T-helper 17 cell (primary cell): ENCODE measurements at regions not wholly inside any gene's neighbourhood (a gene's known extent, or its start where the extent isn't known, plus 50 kb on each side); places are given as distances from the start of the nearest gene placed in this dataset.
"Not testable (repeated sequence)": the region's sequence is repeated elsewhere in the genome, so short reads cannot be mapped to it uniquely, and the experiment has no call there.

ENCODE experiments used
- ATAC-seq: fragments of 150-1000 bp; cut with Tn5 transposase; 2 replicates; pipeline ENCODE4 v1.10.0; 2021; ENCODE audit warnings: mild to moderate bottlenecking, moderate library complexity
- DNase-seq, 3 donors: peaks; one replicate each; pipeline versions ENCODE4 v3.0.0 to v3.0.0-alpha.2; 2020 to 2021
- H3K9me3 ChIP-seq: one replicate; pipeline ENCODE4 v1.7.0; 2013; ENCODE audit warnings: low read length, mild to moderate bottlenecking; ENCODE audit not compliant: control insufficient read depth, poor library complexity, severe bottlenecking
- H3K27ac Mint-ChIP-seq: one replicate; pipeline ENCODE4 v1.8.0; 2022; ENCODE audit warnings: mild to moderate bottlenecking, moderate library complexity, mixed read lengths
- H3K27me3 Mint-ChIP-seq: one replicate; pipeline ENCODE4 v1.8.0; 2022; ENCODE audit warnings: mixed read lengths
- H3K36me3 Mint-ChIP-seq: one replicate; pipeline ENCODE4 v1.8.0; 2022; ENCODE audit warnings: low read depth, mixed read lengths
- H3K4me1 Mint-ChIP-seq: one replicate; pipeline ENCODE4 v1.8.0; 2022; ENCODE audit warnings: mild to moderate bottlenecking, mixed read lengths
- H3K4me3 Mint-ChIP-seq: one replicate; pipeline ENCODE4 v1.8.0; 2022; ENCODE audit warnings: mild to moderate bottlenecking, moderate library complexity, mixed read lengths

- H3K9me3 ChIP-seq: no peaks in the 10 kb centered on the region
- DNase-seq: no peak
- no peak overlapping the region for H3K27ac Mint-ChIP-seq
- no peaks in the 10 kb centered on the region for H3K36me3 Mint-ChIP-seq
- H3K4me3 Mint-ChIP-seq: no peak overlapping the region
- no peaks in the 10 kb centered on the region for H3K27me3 Mint-ChIP-seq
- no peak for ATAC-seq
- no peaks in the 10 kb centered on the region for H3K4me1 Mint-ChIP-seq
Observed at GRCh38 chr7:52741670-52742290, 293.7 kb upstream of the POM121L12 start.

GRCh38 chr7:52735656-52736055 lies 299.8 kb upstream of the POM121L12 start:
- H3K27me3 Mint-ChIP-seq: no peaks in the 10 kb centered on the region
- no peak overlapping the region for H3K4me3 Mint-ChIP-seq
- no peak overlapping the region for H3K27ac Mint-ChIP-seq
- DNase-seq (no peak), ATAC-seq (no peak)
- no peaks in the 10 kb centered on the region for H3K4me1 Mint-ChIP-seq
- no peaks in the 10 kb centered on the region for H3K9me3 ChIP-seq
- H3K36me3 Mint-ChIP-seq: no peaks in the 10 kb centered on the region

- DNase-seq, H3K36me3 Mint-ChIP-seq, H3K4me1 Mint-ChIP-seq, ATAC-seq, H3K27ac Mint-ChIP-seq, H3K27me3 Mint-ChIP-seq, H3K9me3 ChIP-seq, H3K4me3 Mint-ChIP-seq: not testable (repeated sequence)
Observed at GRCh38 chr7:52728683-52729082, 306.8 kb upstream of the POM121L12 start.

GRCh38 chr7:52727632-52728031 lies 307.8 kb upstream of the POM121L12 start:
- no peaks in the 10 kb centered on the region for H3K27me3 Mint-ChIP-seq

GRCh38 chr7:52726986-52727385 lies 308.4 kb upstream of the POM121L12 start:
- H3K4me3 Mint-ChIP-seq: no peak overlapping the region
- H3K27ac Mint-ChIP-seq: no peak overlapping the region
- H3K27me3 Mint-ChIP-seq: no peaks in the 10 kb centered on the region

More at GRCh38 chr7:52727632-52728031, 307.8 kb upstream of the POM121L12 start:
- DNase-seq (no peak), ATAC-seq (no peak)
- H3K27ac Mint-ChIP-seq: no peak overlapping the region
- H3K36me3 Mint-ChIP-seq: no peaks in the 10 kb centered on the region
- H3K4me3 Mint-ChIP-seq: no peak overlapping the region
- H3K4me1 Mint-ChIP-seq: no peaks in the 10 kb centered on the region
- no peaks in the 10 kb centered on the region for H3K9me3 ChIP-seq

GRCh38 chr7:52726493-52726892 lies 308.9 kb upstream of the POM121L12 start:
- Mint-ChIP-seq H3K27ac (no peak overlapping the region), H3K4me3 (no peak overlapping the region), H3K36me3 (no peaks in the 10 kb centered on the region), H3K27me3 (no peaks in the 10 kb centered on the region), H3K4me1 (no peaks in the 10 kb centered on the region)
- no peak for DNase-seq
- ATAC-seq: no peak
- H3K9me3 ChIP-seq: no peaks in the 10 kb centered on the region

More at GRCh38 chr7:52726986-52727385, 308.4 kb upstream of the POM121L12 start:
- H3K4me1 Mint-ChIP-seq: no peaks in the 10 kb centered on the region
- no peaks in the 10 kb centered on the region for H3K36me3 Mint-ChIP-seq
- no peaks in the 10 kb centered on the region for H3K9me3 ChIP-seq
- ATAC-seq: no peak
- no peak for DNase-seq

- H3K36me3 Mint-ChIP-seq: no peaks in the 10 kb centered on the region
- no peak overlapping the region for H3K4me3 Mint-ChIP-seq
- ATAC-seq (no peak), DNase-seq (no peak)
- H3K27me3 Mint-ChIP-seq: no peaks in the 10 kb centered on the region
- no peaks in the 10 kb centered on the region for H3K4me1 Mint-ChIP-seq
- no peak overlapping the region for H3K27ac Mint-ChIP-seq
- no peaks in the 10 kb centered on the region for H3K9me3 ChIP-seq
Observed at GRCh38 chr7:52723606-52724005, 311.8 kb upstream of the POM121L12 start.

- Mint-ChIP-seq H3K4me1 (no peaks in the 10 kb centered on the region), H3K36me3 (no peaks in the 10 kb centered on the region), H3K27me3 (no peaks in the 10 kb centered on the region), H3K4me3 (no peak overlapping the region), H3K27ac (no peak overlapping the region)
- no peak for DNase-seq
- no peaks in the 10 kb centered on the region for H3K9me3 ChIP-seq
- ATAC-seq: no peak
Observed at GRCh38 chr7:52720856-52721255, 314.6 kb upstream of the POM121L12 start.

- Mint-ChIP-seq H3K27me3 (no peaks in the 10 kb centered on the region), H3K4me3 (no peak overlapping the region), H3K4me1 (no peaks in the 10 kb centered on the region), H3K27ac (no peak overlapping the region), H3K36me3 (no peaks in the 10 kb centered on the region)
- no peaks in the 10 kb centered on the region for H3K9me3 ChIP-seq
- DNase-seq (no peak), ATAC-seq (no peak)
Observed at GRCh38 chr7:52719677-52720076, 315.8 kb upstream of the POM121L12 start.

- H3K27me3 Mint-ChIP-seq: no peaks in the 10 kb centered on the region
- H3K27ac Mint-ChIP-seq: no peak overlapping the region
- DNase-seq (no peak), ATAC-seq (no peak)
- no peaks in the 10 kb centered on the region for H3K4me1 Mint-ChIP-seq
- H3K36me3 Mint-ChIP-seq: no peaks in the 10 kb centered on the region
- no peak overlapping the region for H3K4me3 Mint-ChIP-seq
- peaks cover 3% of the 10 kb centered on the region for H3K9me3 ChIP-seq
Observed at GRCh38 chr7:52715701-52716100, 319.7 kb upstream of the POM121L12 start.

- H3K4me3 Mint-ChIP-seq: no peak overlapping the region
- no peaks in the 10 kb centered on the region for H3K36me3 Mint-ChIP-seq
- DNase-seq (no peak), ATAC-seq (no peak)
- H3K9me3 ChIP-seq: peaks cover 3% of the 10 kb centered on the region
- H3K4me1 Mint-ChIP-seq: no peaks in the 10 kb centered on the region
- no peaks in the 10 kb centered on the region for H3K27me3 Mint-ChIP-seq
- no peak overlapping the region for H3K27ac Mint-ChIP-seq
Observed at GRCh38 chr7:52712938-52713337, 322.5 kb upstream of the POM121L12 start.

- Mint-ChIP-seq H3K36me3 (no peaks in the 10 kb centered on the region), H3K4me3 (no peak overlapping the region), H3K27me3 (no peaks in the 10 kb centered on the region), H3K4me1 (no peaks in the 10 kb centered on the region), H3K27ac (no peak overlapping the region)
- no peak for ATAC-seq
- DNase-seq: no peak
- H3K9me3 ChIP-seq: peaks cover 3% of the 10 kb centered on the region
Observed at GRCh38 chr7:52711951-52712350, 323.5 kb upstream of the POM121L12 start.

GRCh38 chr7:52708846-52709245 lies 326.6 kb upstream of the POM121L12 start:
- H3K4me1 Mint-ChIP-seq: no peaks in the 10 kb centered on the region
- no peaks in the 10 kb centered on the region for H3K9me3 ChIP-seq
- DNase-seq (no peak), ATAC-seq (no peak)
- H3K27ac Mint-ChIP-seq: no peak overlapping the region
- H3K4me3 Mint-ChIP-seq: no peak overlapping the region
- H3K27me3 Mint-ChIP-seq: no peaks in the 10 kb centered on the region
- H3K36me3 Mint-ChIP-seq: no peaks in the 10 kb centered on the region

GRCh38 chr7:52705768-52706167 lies 329.7 kb upstream of the POM121L12 start:
- Mint-ChIP-seq H3K36me3 (no peaks in the 10 kb centered on the region), H3K27me3 (no peaks in the 10 kb centered on the region), H3K4me1 (no peaks in the 10 kb centered on the region), H3K27ac (no peak overlapping the region), H3K4me3 (no peak overlapping the region)
- no peaks in the 10 kb centered on the region for H3K9me3 ChIP-seq
- no peak for DNase-seq
- ATAC-seq: no peak
